Astrocyte of the spinal cord (primary cell): ENCODE measurements at regions not wholly inside any gene's neighbourhood (a gene's known extent, or its start where the extent isn't known, plus 50 kb on each side); places are given as distances from the start of the nearest gene placed in this dataset.
A peak's percentile ranks its signal among the peaks of the same experiment; 100 is the strongest.
"Not testable (repeated sequence)": the region's sequence is repeated elsewhere in the genome, so short reads cannot be mapped to it uniquely, and the experiment has no call there.

ENCODE experiments used
- DNase-seq: peaks from one replicate; pipeline ENCODE4 v3.0.0; 2011; ENCODE audit warnings: low read depth, low spot score
- H3K4me3 ChIP-seq: 2 replicates; pipeline ENCODE4 v1.5.1; 2011; ENCODE audit warnings: low read depth, mild to moderate bottlenecking, low read length, moderate library complexity
- in situ Hi-C: cut with HindIII; loops from 2 replicates; pipeline ENCODE4 v1.10.0; 2017; ENCODE audit warnings: low sequenced_read_pairs
- TF ChIP-seq, protein P1 (sequence below): IDR thresholded peaks from 2 replicates; pipeline ENCODE4 v1.5.1; 2012; ENCODE audit warnings: low read depth, mild to moderate bottlenecking, low read length, inconsistent platforms

DNA sequence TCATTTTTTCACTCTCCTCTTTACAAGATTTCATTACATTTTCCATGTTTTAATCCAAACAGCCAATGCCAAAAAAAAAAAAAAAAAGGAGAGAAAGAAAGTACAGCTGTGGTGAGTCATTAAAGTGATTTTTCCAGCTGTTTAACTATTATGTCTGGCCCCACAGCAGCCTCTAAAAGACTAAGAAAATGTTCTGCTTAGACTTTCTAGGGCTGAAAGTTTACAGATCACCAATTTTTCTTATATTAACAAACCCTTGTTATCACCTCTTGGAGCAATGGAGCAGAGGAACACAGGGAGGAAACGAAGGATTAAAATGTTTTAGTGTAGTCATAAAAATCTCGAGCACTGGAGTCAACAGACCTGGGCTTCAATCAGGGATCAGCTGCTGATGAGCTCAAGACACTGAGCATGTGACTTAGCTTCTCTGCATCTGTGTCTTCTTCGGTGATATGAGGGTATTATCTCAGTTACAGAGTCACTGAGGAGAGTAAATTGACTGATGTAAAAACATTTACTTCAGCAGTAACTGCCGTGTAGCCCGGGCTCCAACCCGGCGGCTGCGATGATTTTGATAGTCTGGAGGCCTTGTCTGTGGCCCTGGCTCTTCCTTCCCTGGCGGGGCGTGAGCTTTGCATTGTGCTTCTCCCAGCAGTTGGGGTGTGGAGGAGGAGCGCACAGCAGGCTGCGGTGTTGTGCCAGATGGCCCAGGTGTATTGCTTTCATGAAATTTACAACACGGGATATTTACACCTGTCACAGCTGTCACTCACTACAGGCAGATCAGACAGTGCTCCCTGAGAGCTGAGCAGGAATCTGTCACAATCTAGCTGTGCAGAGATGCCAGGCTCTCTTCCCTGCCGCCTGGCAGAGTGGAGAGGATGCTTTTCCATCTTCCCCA is 298.3 kb upstream of the FZD8 start:
- H3K4me3 ChIP-seq = no peak overlapping the region
- in situ Hi-C loops = no loop called here
- DNase-seq = peak; percentile 24
- TF ChIP-seq, protein P1, sequence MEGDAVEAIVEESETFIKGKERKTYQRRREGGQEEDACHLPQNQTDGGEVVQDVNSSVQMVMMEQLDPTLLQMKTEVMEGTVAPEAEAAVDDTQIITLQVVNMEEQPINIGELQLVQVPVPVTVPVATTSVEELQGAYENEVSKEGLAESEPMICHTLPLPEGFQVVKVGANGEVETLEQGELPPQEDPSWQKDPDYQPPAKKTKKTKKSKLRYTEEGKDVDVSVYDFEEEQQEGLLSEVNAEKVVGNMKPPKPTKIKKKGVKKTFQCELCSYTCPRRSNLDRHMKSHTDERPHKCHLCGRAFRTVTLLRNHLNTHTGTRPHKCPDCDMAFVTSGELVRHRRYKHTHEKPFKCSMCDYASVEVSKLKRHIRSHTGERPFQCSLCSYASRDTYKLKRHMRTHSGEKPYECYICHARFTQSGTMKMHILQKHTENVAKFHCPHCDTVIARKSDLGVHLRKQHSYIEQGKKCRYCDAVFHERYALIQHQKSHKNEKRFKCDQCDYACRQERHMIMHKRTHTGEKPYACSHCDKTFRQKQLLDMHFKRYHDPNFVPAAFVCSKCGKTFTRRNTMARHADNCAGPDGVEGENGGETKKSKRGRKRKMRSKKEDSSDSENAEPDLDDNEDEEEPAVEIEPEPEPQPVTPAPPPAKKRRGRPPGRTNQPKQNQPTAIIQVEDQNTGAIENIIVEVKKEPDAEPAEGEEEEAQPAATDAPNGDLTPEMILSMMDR = no peak

DNA sequence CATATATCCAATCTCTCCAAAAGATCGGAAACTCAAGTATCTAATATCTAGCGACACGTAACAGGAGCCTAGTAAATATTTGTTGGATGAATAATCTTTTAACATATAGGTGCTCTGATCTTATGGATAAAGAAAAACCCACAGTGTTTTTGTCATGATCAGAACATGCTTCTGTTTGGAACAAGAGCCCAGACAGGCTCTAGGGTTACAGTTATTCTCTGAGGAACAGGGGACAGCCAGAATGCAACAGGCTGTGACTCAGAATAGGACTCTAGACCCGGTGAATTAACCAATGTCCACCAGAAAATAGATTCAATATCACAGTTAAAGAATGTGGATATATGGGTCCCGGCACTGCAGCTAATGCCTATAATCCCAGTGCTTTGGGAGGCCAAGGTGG is 296.1 kb upstream of the FZD8 start:
- no peak overlapping the region for H3K4me3 ChIP-seq
- TF ChIP-seq, protein P1 = no peak
- in situ Hi-C loops = no loop called here
- DNase-seq = no peak

DNA sequence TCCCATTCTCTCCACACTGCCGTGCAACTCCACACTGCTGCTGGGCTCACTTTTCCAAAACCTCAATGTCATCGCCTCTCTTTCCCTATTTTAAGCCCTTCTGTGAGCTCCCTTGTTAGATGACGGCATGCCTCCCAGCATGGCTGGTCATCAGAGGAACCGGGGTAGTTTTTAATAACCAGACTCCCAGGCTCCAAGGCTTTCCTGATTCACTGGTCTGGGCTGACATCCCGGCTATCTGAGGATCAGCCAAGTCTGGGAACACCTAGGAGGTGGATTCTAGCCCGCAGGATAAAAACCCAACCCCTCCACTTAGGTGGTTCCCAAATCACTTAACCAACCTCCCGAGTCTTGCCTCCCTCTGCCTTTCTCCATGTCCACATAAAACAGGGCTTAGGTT is 295.4 kb upstream of the FZD8 start:
- in situ Hi-C loops = no loop called here
- TF ChIP-seq, protein P1 = no peak
- H3K4me3 ChIP-seq = no peak overlapping the region
- no peak for DNase-seq

DNA sequence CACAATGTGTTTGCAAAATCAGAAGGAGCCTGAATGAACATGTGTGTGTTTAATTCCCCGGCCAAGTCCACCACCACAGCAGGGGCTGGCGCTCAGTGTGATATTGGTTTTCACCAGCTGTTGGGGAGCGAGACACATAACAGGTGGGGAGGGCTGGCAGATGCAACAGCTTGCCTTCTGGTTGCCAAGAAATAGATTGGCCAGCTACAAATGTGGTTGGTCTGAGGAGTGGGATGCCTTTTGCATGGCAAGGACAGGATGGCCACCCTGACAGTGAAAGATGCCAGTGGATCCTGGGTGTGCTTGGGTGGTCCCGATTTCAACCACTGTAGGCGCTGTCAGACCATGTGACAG is 292.5 kb upstream of the FZD8 start:
- in situ Hi-C loops = no loop called here
- no peak overlapping the region for H3K4me3 ChIP-seq
- TF ChIP-seq, protein P1 = no peak
- DNase-seq = no peak

DNA sequence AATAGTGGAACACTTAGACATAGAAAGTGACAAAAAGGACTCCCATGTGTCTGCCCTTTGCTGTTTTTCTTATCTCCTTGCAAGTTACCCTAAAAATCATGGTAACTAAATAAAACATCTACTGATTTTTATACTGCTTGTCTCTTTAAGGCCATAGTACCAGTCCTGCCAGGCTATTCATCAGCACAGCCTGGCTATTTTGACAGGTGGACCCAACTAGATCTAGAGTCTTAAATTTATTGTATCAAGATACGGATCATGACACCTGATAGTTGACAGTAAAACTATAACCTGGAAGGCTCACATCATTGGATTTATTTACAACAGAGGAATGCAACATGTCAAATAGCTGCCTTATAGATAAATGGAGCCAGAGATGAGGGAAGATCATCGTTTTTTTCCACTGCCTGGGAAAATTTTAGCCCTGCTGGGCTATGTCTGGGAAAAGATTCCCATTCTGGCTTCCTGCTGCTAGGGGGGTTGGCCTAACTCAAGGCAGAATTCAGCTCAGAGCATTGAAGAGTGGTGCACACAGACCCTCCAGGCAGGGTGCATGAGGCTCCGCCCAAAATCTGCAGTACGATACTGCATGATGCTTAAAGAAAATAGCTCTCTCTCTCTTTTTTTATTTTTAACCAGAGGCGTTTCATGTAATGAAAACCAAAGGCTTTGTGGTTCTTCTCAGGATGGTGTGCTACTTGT is 292.0 kb upstream of the FZD8 start:
- TF ChIP-seq, protein P1 = no peak
- DNase-seq = no peak
- in situ Hi-C loops = no loop called here
- H3K4me3 ChIP-seq = no peak overlapping the region

DNA sequence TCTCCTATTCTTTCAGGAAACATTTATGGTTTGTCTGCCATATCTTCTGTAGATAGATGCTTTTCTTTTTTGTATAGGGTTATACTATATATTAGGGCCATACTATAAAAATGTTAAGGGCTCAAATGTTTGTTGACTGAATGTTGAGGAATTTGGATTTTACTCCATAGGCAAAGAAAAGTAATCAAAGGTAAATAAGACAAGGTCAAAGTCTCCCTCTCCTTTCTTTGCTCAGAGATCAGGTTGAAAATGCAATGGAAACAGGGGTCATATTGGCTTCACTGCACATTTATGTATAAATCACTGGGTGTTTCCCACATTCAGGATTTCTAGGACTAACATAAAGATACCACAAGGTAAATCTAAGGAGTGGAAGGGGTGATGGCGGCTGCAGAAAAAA is 291.4 kb upstream of the FZD8 start:
- in situ Hi-C loops = no loop called here
- TF ChIP-seq, protein P1 = no peak
- H3K4me3 ChIP-seq = no peak overlapping the region
- no peak for DNase-seq

DNA sequence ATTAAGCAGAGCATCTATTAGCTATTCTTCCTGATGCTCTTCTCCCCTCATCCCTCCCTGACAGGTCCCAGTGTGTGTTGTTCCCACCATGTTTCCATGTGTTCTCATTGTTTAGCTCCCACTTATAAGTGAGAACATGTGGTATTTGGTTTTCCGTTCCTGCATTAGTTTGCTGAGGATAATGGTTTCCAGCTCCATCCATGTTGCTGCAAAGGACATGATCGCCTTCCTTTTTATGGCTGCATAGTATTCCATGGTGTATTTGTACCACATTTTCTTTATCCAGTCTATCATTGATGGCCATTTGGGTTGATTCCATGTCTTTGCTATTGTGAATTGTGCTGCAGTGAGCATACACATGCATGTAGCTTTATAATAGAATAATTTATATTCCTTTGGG is 287.9 kb upstream of the FZD8 start:
- DNase-seq, H3K4me3 ChIP-seq, in situ Hi-C loops: not testable (repeated sequence)
